ENCODE measurements at regions not wholly inside any gene's neighbourhood (a gene's known extent, or its start where the extent isn't known, plus 50 kb on each side); places are given as distances from the start of the nearest gene placed in this dataset.

- no peak for TF ChIP-seq POLR2AphosphoS5 (IDR thresholded peaks at IDR 0.05)
- TF ChIP-seq CTCF (IDR thresholded peaks at IDR 0.05), result no peak
- TF ChIP-seq EP300 (IDR thresholded peaks at IDR 0.05), result no peak
Observed at GRCh38 chr3:59311231-59311630, 261.4 kb upstream of the CFAP20DC start.

Measured in sigmoid colon (tissue), 4 donors.